SK-N-SH (cell line): ENCODE measurements at regions not wholly inside any gene's neighbourhood (a gene's known extent, or its start where the extent isn't known, plus 50 kb on each side); places are given as distances from the start of the nearest gene placed in this dataset.

ENCODE experiments used
- CTCF ChIA-PET: fragments of 300-600, 350-600 bp; formaldehyde crosslinking; extraction: SDS; loops from one replicate; lab custom pipeline; 2021; lab: Yijun Ruan, JAX
- POLR2A ChIA-PET: fragments of 350-600 bp; sonication (Branson Sonifier 250); formaldehyde crosslinking; extraction: SDS; loops from one replicate; lab custom pipeline; 2020; ENCODE audit warnings: antibody characterized with exemption, inconsistent platforms; lab: Yijun Ruan, JAX
- DNase-seq: peaks from one replicate; pipeline ENCODE4 v3.0.0; 2012
- H2AFZ ChIP-seq: fragments of 200-600 bp; sonication (generic); 2 replicates; pipeline ENCODE4 v1.8.1; 2016; ENCODE audit warnings: antibody characterized with exemption, mild to moderate bottlenecking, low read depth
- H3F3A ChIP-seq: fragments of 200-600 bp; sonication (generic); replicated peaks from 2 replicates; pipeline ENCODE3; 2016; ENCODE audit warnings: antibody characterized with exemption, mild to moderate bottlenecking; ENCODE audit not compliant: insufficient read depth
- H3K27ac ChIP-seq, 2 experiments: fragments of 200-500 bp in 1 of 2; fragments of 200-600 bp in 1 of 2; sonication (Bioruptor generic) in 1 of 2; sonication (generic), shearing (Covaris generic) in 1 of 2; 2 replicates each; pipeline versions ENCODE4 v1.5.1 to v1.6.1; 2014 to 2016; ENCODE audit warnings: low read depth in 2 of 2, inconsistent platforms in 1 of 2, low read length in 1 of 2, mild to moderate bottlenecking in 1 of 2, mixed read lengths in 1 of 2
- H3K27me3 ChIP-seq: fragments of 200-600 bp; sonication (generic), shearing (Covaris generic); 2 replicates; pipeline ENCODE4 v1.6.1; 2016; ENCODE audit warnings: mixed run types; ENCODE audit not compliant: insufficient read depth
- H3K36me3 ChIP-seq, 2 experiments: fragments of 200-500 bp in 1 of 2; fragments of 200-600 bp in 1 of 2; sonication (Bioruptor generic) in 1 of 2; sonication (generic) in 1 of 2; replicated peaks in 1 of 2; 2 replicates each; pipeline versions ENCODE3 to v1.5.1; 2014 to 2016; ENCODE audit warnings: low read length in 1 of 2, mild to moderate bottlenecking in 1 of 2; ENCODE audit not compliant: insufficient read depth in 2 of 2, control insufficient read depth in 1 of 2
- H3K4me1 ChIP-seq, 2 experiments: fragments of 200-500 bp in 1 of 2; fragments of 200-600 bp in 1 of 2; sonication (Bioruptor generic) in 1 of 2; sonication (generic), shearing (Covaris generic) in 1 of 2; 2 replicates each; pipeline versions ENCODE4 v1.5.1 to v1.6.1; 2014 to 2016; ENCODE audit warnings: low read depth in 1 of 2, low read length in 1 of 2, mixed run types in 1 of 2; ENCODE audit not compliant: insufficient read depth in 2 of 2, control insufficient read depth in 1 of 2
- H3K4me2 ChIP-seq: fragments of 200-600 bp; sonication (generic), shearing (Covaris generic); 2 replicates; pipeline ENCODE4 v1.6.1; 2017; ENCODE audit warnings: mixed run types
- H3K4me3 ChIP-seq, 2 experiments: fragments of 200-500 bp in 1 of 2; fragments of 200-600 bp in 1 of 2; sonication (Bioruptor generic) in 1 of 2; sonication (generic), shearing (Covaris generic) in 1 of 2; 2 replicates each; pipeline versions ENCODE4 v1.5.1 to v1.8.1; 2014 to 2016; ENCODE audit warnings: low read depth in 2 of 2, inconsistent platforms in 1 of 2, low read length in 1 of 2, mild to moderate bottlenecking in 1 of 2, mixed read lengths in 1 of 2, moderate library complexity in 1 of 2
- H3K79me2 ChIP-seq: fragments of 200-600 bp; sonication (generic); 2 replicates; pipeline ENCODE4 v1.8.1; 2017; ENCODE audit warnings: mild to moderate bottlenecking; ENCODE audit not compliant: insufficient read depth
- H3K9ac ChIP-seq: fragments of 200-600 bp; sonication (generic); 2 replicates; pipeline ENCODE4 v1.6.1; 2017; ENCODE audit warnings: mixed run types
- H3K9me2 ChIP-seq: fragments of 200-600 bp; sonication (generic); 2 replicates; pipeline ENCODE4 v1.6.1; 2017; ENCODE audit warnings: mixed run types
- H3K9me3 ChIP-seq: fragments of 200-600 bp; sonication (generic); 2 replicates; pipeline ENCODE4 v1.6.1; 2017; ENCODE audit warnings: mixed run types, mild to moderate bottlenecking, moderate library complexity
- H4K20me1 ChIP-seq: fragments of 200-600 bp; sonication (generic); 2 replicates; pipeline ENCODE4 v1.6.1; 2017; ENCODE audit warnings: mild to moderate bottlenecking, mixed run types; ENCODE audit not compliant: insufficient read depth
- CTCF ChIP-seq: fragments of 200-600 bp; sonication (generic); IDR thresholded peaks from 2 replicates; pipeline ENCODE4 v1.6.1; 2017; ENCODE audit warnings: antibody characterized with exemption, mild to moderate bottlenecking, moderate library complexity
- ELF1 ChIP-seq: IDR thresholded peaks from 2 replicates; pipeline ENCODE4 v1.4.0; 2012
- EP300 ChIP-seq, 2 experiments: IDR thresholded peaks; 2 replicates each; pipeline versions ENCODE4 v1.4.0 to v1.6.1; 2012; ENCODE audit warnings: borderline replicate concordance in 1 of 2, low read depth in 1 of 2, low read length in 1 of 2
- EZH2phosphoT487 ChIP-seq: fragments of 200-600 bp; sonication (generic); IDR thresholded peaks from 2 replicates; pipeline ENCODE4 v1.6.1; 2017; ENCODE audit warnings: low read depth, mixed run types, mild to moderate bottlenecking, antibody characterized with exemption, moderate library complexity, borderline replicate concordance
- FOSL2 ChIP-seq: IDR thresholded peaks from 2 replicates; pipeline ENCODE4 v1.4.0; 2012; ENCODE audit warnings: low read depth, mild to moderate bottlenecking, moderate library complexity, borderline replicate concordance
- FOXJ3 ChIP-seq: sonication (generic); formaldehyde crosslinking; IDR thresholded peaks from 2 replicates; pipeline ENCODE4 v1.5.1; 2020; ENCODE audit warnings: mild to moderate bottlenecking, missing genetic modification reagents
- GATA2 ChIP-seq: sonication (generic); formaldehyde crosslinking; IDR thresholded peaks from 2 replicates; pipeline ENCODE4 v1.5.0; 2020; ENCODE audit warnings: mild to moderate bottlenecking, missing genetic modification reagents
- IRF3 ChIP-seq: fragments of 150-350 bp; IDR thresholded peaks from 2 replicates; pipeline ENCODE4 v1.6.1; 2016; ENCODE audit warnings: mild to moderate bottlenecking, low read depth, low read length
- JUND ChIP-seq: IDR thresholded peaks from 2 replicates; pipeline ENCODE4 v1.4.0; 2012
- MAX ChIP-seq: IDR thresholded peaks from 2 replicates; pipeline ENCODE4 v1.4.0; 2012; ENCODE audit warnings: low read depth
- MEF2A ChIP-seq: IDR thresholded peaks from 2 replicates; pipeline ENCODE4 v1.4.0; 2012; ENCODE audit warnings: low read depth, borderline replicate concordance
- MXI1 ChIP-seq: IDR thresholded peaks from 2 replicates; pipeline ENCODE4 v1.6.1; 2012; ENCODE audit warnings: mild to moderate bottlenecking, low read depth, low read length, improper control_type of control experiment
- RAD21 ChIP-seq: IDR thresholded peaks from 2 replicates; pipeline ENCODE4 v1.6.1; 2012; ENCODE audit warnings: mild to moderate bottlenecking, low read length
- RFX5 ChIP-seq: IDR thresholded peaks from 2 replicates; pipeline ENCODE4 v1.6.1; 2012; ENCODE audit warnings: mild to moderate bottlenecking, improper control_type of control experiment, low read length
- RXRA ChIP-seq: IDR thresholded peaks from 2 replicates; pipeline ENCODE4 v1.4.0; 2012; ENCODE audit warnings: low read depth, mild to moderate bottlenecking, borderline replicate concordance
- SIN3A ChIP-seq: IDR thresholded peaks from 2 replicates; pipeline ENCODE4 v1.6.1; 2012; ENCODE audit warnings: low read depth, mild to moderate bottlenecking, low read length, moderate library complexity, borderline replicate concordance
- SMC3 ChIP-seq: IDR thresholded peaks from 2 replicates; pipeline ENCODE4 v1.6.1; 2012; ENCODE audit warnings: low read depth, low read length, improper control_type of control experiment
- TEAD4 ChIP-seq: IDR thresholded peaks from 2 replicates; pipeline ENCODE4 v1.4.0; 2012; ENCODE audit warnings: mild to moderate bottlenecking, borderline replicate concordance; ENCODE audit not compliant: insufficient read depth
- YY1 ChIP-seq: IDR thresholded peaks from 2 replicates; pipeline ENCODE4 v1.4.0; 2012; ENCODE audit warnings: low read depth, mild to moderate bottlenecking
- ZBTB33 ChIP-seq: IDR thresholded peaks from 2 replicates; pipeline ENCODE4 v1.4.0; 2012; ENCODE audit warnings: low read depth, borderline replicate concordance
- WGBS: methylation state at CpG from one replicate; pipeline ENCODE4 v1.1.6; 2017; ENCODE audit warnings: low lambda C conversion rate; 5-methylcytosine and 5-hydroxymethylcytosine counted together

GRCh38 chr15:24733659-24734058 is 58.1 kb downstream of the NPAP1 start:
- POLR2A ChIA-PET, result no interaction called here
- no peak for DNase-seq

More at GRCh38 chr15:24733659-24734058, 58.1 kb downstream of the NPAP1 start:
- 5% methylated on average over 2 of the region's 2 CpGs for WGBS
- H4K20me1 ChIP-seq, result no peaks in the 10 kb centered on the region
- no peak overlapping the region for H2AFZ ChIP-seq
- no peaks in the 10 kb centered on the region for H3K27me3 ChIP-seq
- no peaks in the 10 kb centered on the region for H3F3A ChIP-seq
- no peaks in the 10 kb centered on the region for H3K9me3 ChIP-seq
- no peaks in the 10 kb centered on the region for H3K4me1 ChIP-seq
- no peak overlapping the region for H3K27ac ChIP-seq
- H3K4me2 ChIP-seq, result no peak overlapping the region
- H3K9me2 ChIP-seq, result no peaks in the 10 kb centered on the region
- TF ChIP-seq EZH2phosphoT487 (no peak), MAX (no peak), ZBTB33 (no peak), EP300 (IDR thresholded peaks at IDR 0.05; ENCODE audit: borderline replicate concordance in 1 of 2, low read depth in 1 of 2, low read length in 1 of 2) (no peak), GATA2 (CRISPR knock-in tag) (no peak), RFX5 (no peak), RXRA (no peak), CTCF (no peak), IRF3 (no peak), TEAD4 (no peak), MXI1 (no peak), FOSL2 (no peak), YY1 (no peak), SIN3A (no peak), MEF2A (no peak), FOXJ3 (CRISPR knock-in tag) (no peak), ELF1 (no peak), RAD21 (no peak), SMC3 (no peak), JUND (no peak)
- H3K9ac ChIP-seq, result no peak overlapping the region
- H3K4me3 ChIP-seq, result no peak overlapping the region
- no peaks in the 10 kb centered on the region for H3K79me2 ChIP-seq
- CTCF ChIA-PET, result no interaction called here
- H3K36me3 ChIP-seq, result no peaks in the 10 kb centered on the region
